HEK293T (cell line): ENCODE measurements at regions not wholly inside any gene's neighbourhood (a gene's known extent, or its start where the extent isn't known, plus 50 kb on each side); places are given as distances from the start of the nearest gene placed in this dataset.

Experiments used
- ARNT ChIP-seq: fragments of 450-650 bp; IDR thresholded peaks from 2 replicates; pipeline ENCODE4 v1.6.1; 2017; ENCODE audit warnings: mild to moderate bottlenecking
- ELF4 ChIP-seq: fragments of 450-650 bp; IDR thresholded peaks from 2 replicates; pipeline ENCODE4 v1.6.1; 2017; ENCODE audit warnings: antibody characterized with exemption
- FOXA1 ChIP-seq: fragments of 450-650 bp; IDR thresholded peaks from 2 replicates; pipeline ENCODE4 v1.6.1; 2016; ENCODE audit warnings: mild to moderate bottlenecking
- FOXM1 ChIP-seq: fragments of 450-650 bp; IDR thresholded peaks from 2 replicates; pipeline ENCODE4 v1.6.1; 2017; ENCODE audit warnings: mild to moderate bottlenecking, borderline replicate concordance
- NFRKB ChIP-seq: fragments of 450-650 bp; IDR thresholded peaks from 2 replicates; pipeline ENCODE4 v1.6.1; 2016; ENCODE audit warnings: mild to moderate bottlenecking, moderate library complexity
- SP1 ChIP-seq: fragments of 450-650 bp; IDR thresholded peaks from 2 replicates; pipeline ENCODE4 v1.6.1; 2017
- TARDBP ChIP-seq: fragments of 450-650 bp; IDR thresholded peaks from 2 replicates; pipeline ENCODE4 v1.6.1; 2016
- ZNF384 ChIP-seq: fragments of 450-650 bp; IDR thresholded peaks from 2 replicates; pipeline ENCODE4 v1.6.1; 2016
- TF ChIP-seq, protein P1 (sequence below): fragments of 450-650 bp; IDR thresholded peaks from 2 replicates; pipeline ENCODE4 v1.6.1; 2016

DNA sequence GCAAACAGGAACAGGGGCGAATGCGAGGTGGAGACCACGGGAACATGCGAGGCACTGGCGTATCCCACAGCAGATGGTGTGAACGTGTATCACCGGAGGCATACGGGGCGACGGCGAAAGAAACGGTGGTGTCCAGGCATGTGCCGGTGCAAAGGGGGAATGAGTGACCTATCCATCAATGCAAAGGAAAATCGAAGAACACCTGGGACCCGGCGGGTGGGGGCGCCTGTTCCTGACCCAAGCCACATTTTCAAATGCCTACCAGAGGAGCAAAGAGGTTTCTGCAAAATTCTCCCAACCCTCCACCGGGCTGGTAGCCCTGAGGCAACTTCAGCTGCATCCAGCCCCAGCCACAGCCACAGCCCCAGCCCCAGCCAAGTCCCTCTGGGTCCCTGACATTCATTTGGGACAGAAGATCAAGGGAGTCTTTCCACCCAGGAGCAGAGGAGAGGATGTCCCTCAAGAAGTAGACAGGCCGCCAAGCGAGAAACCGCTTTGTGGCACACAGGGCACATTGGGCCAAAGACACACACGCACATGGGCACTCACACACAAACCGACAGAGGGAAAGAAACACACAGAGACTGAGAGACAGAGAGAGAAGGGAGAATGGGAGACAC lies 164.0 kb upstream of the ZNF337 start:
- TF ChIP-seq NFRKB (no peak), TARDBP (no peak), FOXA1 (no peak), ZNF384 (no peak), ELF4 (no peak), ARNT (no peak), FOXM1 (no peak), SP1 (no peak)
- TF ChIP-seq, protein P1, sequence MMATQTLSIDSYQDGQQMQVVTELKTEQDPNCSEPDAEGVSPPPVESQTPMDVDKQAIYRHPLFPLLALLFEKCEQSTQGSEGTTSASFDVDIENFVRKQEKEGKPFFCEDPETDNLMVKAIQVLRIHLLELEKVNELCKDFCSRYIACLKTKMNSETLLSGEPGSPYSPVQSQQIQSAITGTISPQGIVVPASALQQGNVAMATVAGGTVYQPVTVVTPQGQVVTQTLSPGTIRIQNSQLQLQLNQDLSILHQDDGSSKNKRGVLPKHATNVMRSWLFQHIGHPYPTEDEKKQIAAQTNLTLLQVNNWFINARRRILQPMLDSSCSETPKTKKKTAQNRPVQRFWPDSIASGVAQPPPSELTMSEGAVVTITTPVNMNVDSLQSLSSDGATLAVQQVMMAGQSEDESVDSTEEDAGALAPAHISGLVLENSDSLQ, result no peak
